HepG2 (cell line): ENCODE measurements at regions not wholly inside any gene's neighbourhood (a gene's known extent, or its start where the extent isn't known, plus 50 kb on each side); places are given as distances from the start of the nearest gene placed in this dataset.

Experiments used
- SMC3 ChIP-seq: IDR thresholded peaks from 2 replicates; pipeline ENCODE4 v1.6.1; 2011; ENCODE audit warnings: low read length, improper control_type of control experiment
- THAP7 ChIP-seq: sonication (generic); formaldehyde crosslinking; IDR thresholded peaks from 2 replicates; pipeline ENCODE4 v1.8.1; 2023; ENCODE audit warnings: mild to moderate bottlenecking, missing genetic modification reagents
- ZNF713 ChIP-seq: sonication (generic); formaldehyde crosslinking; IDR thresholded peaks from 2 replicates; pipeline ENCODE4 v1.4.0; 2020; ENCODE audit warnings: mild to moderate bottlenecking, missing genetic modification reagents

DNA sequence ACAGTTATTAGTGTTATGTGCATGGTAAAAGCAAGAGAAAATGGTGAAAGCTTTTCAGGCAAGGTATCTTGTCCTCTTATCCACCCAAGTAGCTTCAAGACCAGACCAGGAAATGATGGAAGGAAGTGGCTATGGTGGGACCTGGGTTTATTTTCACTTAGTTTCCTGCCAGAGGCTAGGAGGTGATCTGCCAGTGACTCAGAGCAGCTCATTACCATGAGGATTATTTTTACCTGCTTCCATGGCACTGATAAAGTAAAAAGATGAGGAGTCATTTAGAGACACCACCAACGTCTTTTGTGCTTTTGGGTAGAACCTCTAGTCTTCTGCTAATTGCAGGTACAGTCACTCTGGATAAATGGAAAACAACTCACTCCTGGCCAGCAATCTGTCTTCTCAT is 339.9 kb upstream of the KIRREL3 start:
- no peak for TF ChIP-seq ZNF713 (CRISPR knock-in tag)
- TF ChIP-seq THAP7, result no peak
- TF ChIP-seq SMC3, result no peak
